ENCODE measurements at regions not wholly inside any gene's neighbourhood (a gene's known extent, or its start where the extent isn't known, plus 50 kb on each side); places are given as distances from the start of the nearest gene placed in this dataset.
A peak's percentile ranks its signal among the peaks of the same experiment; 100 is the strongest.

DNA sequence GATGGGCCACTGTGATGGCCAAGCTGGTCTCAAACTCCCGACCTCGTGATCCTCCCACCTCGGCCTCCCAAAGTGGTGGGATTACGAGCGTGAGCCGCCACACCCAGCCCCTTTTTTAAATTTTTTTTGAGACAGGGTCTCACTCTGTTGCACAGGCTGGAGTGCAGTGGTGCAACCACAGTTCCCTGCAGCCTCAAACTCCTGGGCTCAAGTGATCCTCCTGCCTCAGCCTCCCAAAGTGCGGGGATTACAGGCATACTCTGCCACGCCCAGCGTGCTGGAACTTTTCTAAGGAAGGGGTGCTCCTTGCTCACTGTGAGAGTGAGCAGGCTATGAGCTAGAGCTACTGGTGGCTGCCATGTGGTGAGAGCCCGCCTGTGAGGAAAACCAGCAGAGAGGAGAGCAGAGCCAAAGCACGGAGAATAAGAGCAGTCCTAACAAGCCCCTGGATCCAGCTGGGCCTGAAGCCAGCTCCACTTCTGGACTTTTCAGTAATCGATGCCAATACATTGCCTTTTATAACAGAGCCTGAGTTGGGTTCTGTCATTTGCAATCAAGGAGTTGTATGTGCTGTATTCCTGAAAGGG is 75.5 kb upstream of the UNC5A start:
- DNase-seq, result no peak

GRCh38 chr5:176735383-176736265 is 74.7 kb upstream of the UNC5A start:
- no peak for DNase-seq

- DNase-seq, result no peak
Observed at GRCh38 chr5:176736301-176736930, 73.9 kb upstream of the UNC5A start.

DNA sequence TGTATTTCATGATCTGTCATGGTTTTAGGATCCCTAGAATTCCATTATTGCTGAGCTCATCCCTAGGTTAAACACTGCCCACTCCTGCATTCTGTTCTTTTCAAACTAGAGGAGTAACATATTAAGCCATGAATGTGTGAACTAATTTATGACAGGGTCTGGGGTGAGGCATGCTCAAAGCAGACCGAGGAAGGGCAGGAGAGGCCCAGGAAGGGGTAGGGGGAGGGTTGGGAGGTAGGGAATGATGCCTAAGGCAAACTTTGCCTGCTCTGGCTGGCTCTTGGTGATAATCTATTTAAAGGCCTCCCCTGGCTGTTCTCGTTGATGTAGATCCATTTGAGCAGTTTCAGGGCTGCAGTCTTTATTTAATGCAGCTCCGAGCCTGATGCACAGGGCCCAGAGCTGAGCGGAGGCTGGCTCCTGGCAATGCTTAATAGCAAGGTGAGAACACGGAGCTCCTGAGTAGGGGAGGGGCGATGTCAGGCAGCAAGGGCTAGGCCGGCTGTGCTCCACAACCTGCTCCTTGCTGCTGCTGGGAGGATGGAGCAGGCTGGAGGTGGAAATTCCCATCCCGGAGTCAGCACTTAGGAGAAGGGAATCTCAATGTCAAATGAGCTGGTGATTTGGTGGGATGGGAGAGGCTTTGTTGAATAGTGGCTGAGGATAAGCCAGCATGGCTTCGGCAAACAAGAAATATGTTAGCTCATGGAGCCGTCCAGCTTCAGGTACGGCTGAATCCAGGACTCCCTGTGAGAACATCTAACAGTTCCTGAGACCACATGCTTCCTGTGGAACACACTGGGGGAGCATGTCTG is 73.2 kb upstream of the UNC5A start:
- no peak for DNase-seq

DNA sequence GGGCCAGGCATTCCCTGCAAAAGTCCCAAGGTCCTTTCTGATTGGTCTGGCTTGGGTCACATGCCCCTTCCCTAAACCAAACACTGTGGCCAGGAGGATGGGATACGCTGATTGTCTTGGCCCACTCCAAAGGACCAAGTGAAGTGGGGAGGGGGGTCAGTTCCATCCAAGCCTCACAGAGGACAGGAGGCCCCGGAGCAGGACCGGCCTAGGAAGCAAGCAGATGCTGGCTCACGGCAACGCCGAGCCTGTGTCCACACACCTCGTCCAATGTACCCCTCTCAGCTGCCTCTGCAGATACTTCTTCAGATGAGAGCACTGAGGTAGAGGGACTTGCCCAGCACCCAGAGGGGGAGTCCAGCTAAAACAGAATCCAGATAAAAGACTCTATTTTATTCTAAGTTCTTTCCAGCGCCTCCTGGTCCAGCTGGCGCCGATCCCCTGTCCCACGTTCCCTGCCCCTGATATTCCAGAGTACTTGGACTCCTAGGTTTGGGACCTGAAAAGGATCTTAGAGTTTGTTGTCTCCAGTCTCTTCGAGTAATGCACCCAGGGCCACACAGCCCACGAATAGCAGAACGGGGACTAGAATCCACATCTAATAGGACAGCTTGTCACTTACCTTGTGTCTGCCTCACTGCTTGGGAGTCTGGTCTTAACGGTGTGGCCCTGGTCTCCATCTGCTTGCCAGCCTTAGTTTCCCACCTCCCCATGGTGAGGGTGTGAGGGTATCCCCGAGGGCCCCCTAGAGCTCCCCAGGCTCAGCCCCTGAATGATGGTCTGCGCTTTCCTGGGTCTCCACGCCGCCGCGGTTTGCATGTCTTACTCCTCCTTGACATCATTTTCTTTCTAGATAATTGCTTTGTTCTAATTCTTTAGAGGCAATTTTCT is 72.4 kb upstream of the UNC5A start:
- DNase-seq, result no peak

- DNase-seq, result peak; percentile 21
Observed at GRCh38 chr5:176738637-176739250, 71.6 kb upstream of the UNC5A start.

DNA sequence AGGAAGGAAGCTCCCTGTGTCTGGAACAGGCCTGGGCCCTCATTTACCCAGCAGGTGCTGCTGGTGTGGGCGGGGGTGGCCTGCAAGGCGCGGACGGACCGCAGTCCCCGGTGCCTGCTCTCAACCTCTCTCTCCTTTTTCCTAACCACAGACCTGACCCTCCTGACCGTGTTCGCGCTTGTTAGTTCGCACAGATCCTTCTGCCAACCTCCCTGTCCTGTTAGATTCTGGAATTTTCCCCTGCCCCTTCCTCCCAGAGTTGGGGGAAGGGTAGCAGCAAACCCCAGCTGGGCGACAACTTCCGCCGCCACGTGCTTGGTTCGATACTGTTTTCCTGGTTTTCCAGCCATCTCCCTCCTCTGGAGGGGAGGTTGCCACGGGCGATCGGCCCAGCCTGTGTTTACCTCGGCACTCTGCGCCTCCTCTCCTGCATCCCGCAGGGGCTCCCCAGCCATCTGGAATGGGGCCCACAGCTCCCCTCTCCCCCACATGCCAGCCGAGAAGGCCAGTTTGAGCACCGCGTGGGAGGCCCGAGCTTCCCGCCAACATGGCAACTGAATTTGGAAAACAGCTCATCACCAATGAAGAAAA is 70.8 kb upstream of the UNC5A start:
- DNase-seq, result peak; percentile 65

GRCh38 chr5:176740131-176740701 is 70.1 kb upstream of the UNC5A start:
- no peak for DNase-seq

DNA sequence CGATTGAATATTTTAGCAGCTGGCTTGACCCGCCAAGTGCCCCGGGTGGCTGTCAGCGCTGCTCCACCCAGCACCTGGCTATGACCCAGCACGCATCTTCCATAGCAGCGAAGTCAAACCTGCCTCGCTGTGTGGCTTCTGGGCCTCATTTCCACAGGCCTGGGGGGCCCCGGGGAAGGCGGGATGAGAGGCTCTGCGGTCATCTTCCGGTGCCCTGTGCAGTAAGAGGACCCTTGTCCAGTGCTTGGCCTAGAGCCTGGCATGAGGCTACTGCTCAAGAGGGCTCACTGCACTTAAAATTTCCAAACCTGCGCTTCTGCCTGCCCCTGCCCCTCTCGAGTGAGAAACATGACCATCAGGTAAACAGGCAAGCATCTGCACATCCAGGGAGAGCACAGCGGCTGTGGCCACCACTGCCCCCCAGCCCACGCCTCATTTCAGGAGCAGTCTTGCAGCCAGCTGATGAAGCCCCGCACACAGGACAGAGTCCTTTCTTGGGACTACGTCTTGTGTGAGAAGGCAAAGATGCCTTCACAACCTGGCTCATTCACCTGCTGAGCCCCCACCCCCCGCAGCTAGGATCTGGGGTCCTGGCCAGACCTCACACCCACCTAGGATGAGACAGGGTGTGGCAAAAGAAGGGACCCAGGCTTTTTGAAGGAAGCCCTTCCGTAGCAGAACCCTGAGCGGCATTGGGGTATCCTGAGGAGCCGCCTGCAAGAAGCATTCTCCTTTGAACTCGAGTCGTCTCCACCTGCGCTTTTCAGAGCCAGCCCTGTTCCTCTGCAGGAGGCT is 69.5 kb upstream of the UNC5A start:
- no peak for DNase-seq

- DNase-seq, result no peak
Observed at GRCh38 chr5:176741561-176742211, 68.7 kb upstream of the UNC5A start.

- DNase-seq, result no peak
Observed at GRCh38 chr5:176742246-176743105, 67.9 kb upstream of the UNC5A start.

DNA sequence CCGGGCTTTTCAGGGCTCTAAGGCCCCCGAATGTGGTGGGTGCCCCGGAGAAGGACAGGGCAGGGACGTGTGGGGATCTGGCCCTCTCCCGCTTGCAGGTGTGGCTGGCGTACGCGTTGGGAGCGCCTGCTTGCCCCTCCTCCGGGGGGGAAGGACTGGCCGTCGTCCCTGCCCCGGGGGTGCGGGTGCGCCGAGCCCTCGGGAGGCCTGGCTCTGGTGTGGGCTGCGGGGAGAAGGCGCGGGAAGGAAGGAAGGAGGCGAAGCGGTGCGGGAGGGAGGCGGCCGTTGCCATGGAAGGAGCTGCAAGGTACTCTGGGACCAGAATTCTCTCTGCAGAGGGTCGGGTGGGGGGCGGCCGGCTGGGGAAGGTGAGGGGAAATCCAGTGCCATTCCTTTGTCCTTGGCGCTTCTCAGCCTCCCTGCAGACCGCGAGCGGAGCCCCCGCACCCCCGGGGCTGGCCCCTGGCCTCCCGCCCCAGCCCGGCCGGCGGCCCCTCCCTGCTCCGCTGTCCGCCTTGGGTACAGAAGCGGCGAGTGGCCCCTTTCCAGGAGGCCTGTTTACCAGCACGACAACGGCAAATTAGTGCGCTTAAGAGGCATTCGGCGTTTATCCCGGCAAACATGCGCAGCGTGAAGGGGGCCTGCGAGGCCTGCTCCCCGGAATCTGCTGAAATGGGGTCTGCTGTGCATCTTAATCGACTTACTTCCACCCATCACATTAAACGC is 67.1 kb upstream of the UNC5A start:
- no peak for DNase-seq

- no peak for DNase-seq
Observed at GRCh38 chr5:176743868-176744583, 66.3 kb upstream of the UNC5A start.

DNA sequence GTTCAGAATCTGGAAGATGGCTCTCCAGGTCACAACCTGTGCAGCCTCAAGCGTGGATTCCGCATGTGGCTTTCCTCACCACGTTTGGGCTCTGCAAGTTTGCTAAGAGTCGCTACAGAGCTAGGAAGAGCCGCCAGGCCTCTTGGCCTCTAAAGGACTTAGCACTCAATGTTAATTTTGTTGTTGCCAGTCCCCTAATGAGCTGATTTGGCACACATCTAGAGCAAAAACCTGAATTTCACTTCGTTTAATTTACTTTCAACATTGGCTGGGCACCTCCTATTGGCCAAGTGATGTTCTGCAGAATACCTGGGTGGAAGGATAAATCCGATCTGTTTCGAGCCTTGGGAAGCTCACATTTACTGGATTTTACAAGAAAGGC is 65.8 kb upstream of the UNC5A start:
- no peak for DNase-seq

GRCh38 chr5:176747670-176748072 is 62.7 kb upstream of the UNC5A start:
- no peak for DNase-seq

- DNase-seq, result no peak
Observed at GRCh38 chr5:176748073-176748966, 62.0 kb upstream of the UNC5A start.

Measured in NCI-H2171 treated with DMSO at 0.1 percent for 48 hours (cell line).